ENCODE measurements at regions not wholly inside any gene's neighbourhood (a gene's known extent, or its start where the extent isn't known, plus 50 kb on each side); places are given as distances from the start of the nearest gene placed in this dataset.

GRCh38 chr2:120579916-120580685, 155.6 kb upstream of the GLI2 start:
- no peak overlapping the region for H3K4me2 ChIP-seq (ENCODE audit: insufficient read depth, low read length)
- POLR2A ChIA-PET, result interaction anchor here (0.6 to 0.8 kb wide), 2 partner anchors 22 to 98 kb away, joined by 3 to 4 read pairs; no protein-coding TSS in a partner anchor
- BruUV-seq (replicated peaks), result no TSS peak
- H3K27me3 ChIP-seq (ENCODE audit: control insufficient read depth in 2 of 2, insufficient read depth in 2 of 2, low read length in 2 of 2), result peaks cover 18 to 61% of the 10 kb centered on the region in 2 experiments
- H3K4me1 ChIP-seq (replicated peaks in 1 of 2; ENCODE audit: control insufficient read depth in 2 of 2, insufficient read depth in 2 of 2, low read length in 2 of 2), result peaks cover 0 to 6% of the 10 kb centered on the region in 2 experiments; a peak in 1 of 5 replicates
- DNase-seq (ENCODE audit: extremely low read depth in 1 of 4, low spot score in 3 of 4) (no peak), ATAC-seq (no peak), FAIRE-seq (no peak)
- intact Hi-C loops (cut with micrococcal nuclease), result no loop called here
- H3K9me1 ChIP-seq (ENCODE audit: control insufficient read depth, insufficient read depth, low read length), result no peaks in the 10 kb centered on the region
- H3K4me3 ChIP-seq, result no peak overlapping the region
- H2AFZ ChIP-seq (ENCODE audit: low read depth, low read length), result no peak overlapping the region
- H3K9ac ChIP-seq (ENCODE audit: insufficient read depth in 1 of 2, low read depth in 2 of 2, low read length in 2 of 2), result no peak overlapping the region
- CTCF ChIA-PET (ENCODE audit: low intra/inter-chr PET ratio), result no interaction called here
- 0 out of 2 replicates have a peak, but pooled peaks cover 8% of the 10 kb centered on the region for H4K20me1 ChIP-seq (replicated peaks; ENCODE audit: control insufficient read depth, insufficient read depth, low read length)
- in situ Hi-C loops (cut with MboI), result no loop called here
- WGBS (ENCODE audit: insufficient coverage, low coverage, missing lambda C conversion rate), result 0% methylated on average over 11 of the region's 11 CpGs
- no peaks in the 10 kb centered on the region for H3K79me2 ChIP-seq (ENCODE audit: control insufficient read depth, insufficient read depth, low read length)
- no peaks in the 10 kb centered on the region for H3K9me3 ChIP-seq (replicated peaks; ENCODE audit: control insufficient read depth, insufficient read depth, low read depth, low read length)
- no peak overlapping the region for H3K27ac ChIP-seq (ENCODE audit: extremely low read depth, low read depth, low read length)
- no peaks in the 10 kb centered on the region for H3K36me3 ChIP-seq (ENCODE audit: control insufficient read depth, insufficient read depth, low read length)
- no peak for TF ChIP-seq SMAD1 (IDR thresholded peaks at IDR 0.05; ENCODE audit: low read depth, low read length, partially characterized antibody)
- TF ChIP-seq POU5F1 (IDR thresholded peaks at IDR 0.05; ENCODE audit: borderline replicate concordance, low read depth, low read length, partially characterized antibody), result no peak
- no peak for TF ChIP-seq ZNF76 (CRISPR knock-in tag; IDR thresholded peaks at IDR 0.05; ENCODE audit: borderline replicate concordance)
- TF ChIP-seq ARNT (IDR thresholded peaks at IDR 0.05), result no peak
- TF ChIP-seq, protein P1, sequence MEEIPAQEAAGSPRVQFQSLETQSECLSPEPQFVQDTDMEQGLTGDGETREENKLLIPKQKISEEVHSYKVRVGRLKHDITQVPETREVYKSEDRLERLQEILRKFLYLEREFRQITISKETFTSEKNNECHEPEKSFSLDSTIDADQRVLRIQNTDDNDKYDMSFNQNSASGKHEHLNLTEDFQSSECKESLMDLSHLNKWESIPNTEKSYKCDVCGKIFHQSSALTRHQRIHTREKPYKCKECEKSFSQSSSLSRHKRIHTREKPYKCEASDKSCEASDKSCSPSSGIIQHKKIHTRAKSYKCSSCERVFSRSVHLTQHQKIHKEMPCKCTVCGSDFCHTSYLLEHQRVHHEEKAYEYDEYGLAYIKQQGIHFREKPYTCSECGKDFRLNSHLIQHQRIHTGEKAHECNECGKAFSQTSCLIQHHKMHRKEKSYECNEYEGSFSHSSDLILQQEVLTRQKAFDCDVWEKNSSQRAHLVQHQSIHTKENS (CRISPR knock-in tag; IDR thresholded peaks at IDR 0.05), result no peak
- no peak for TF ChIP-seq POLR2A (conservative IDR thresholded peaks at IDR 0.05)
- no peak for TF ChIP-seq ZBTB40 (IDR thresholded peaks at IDR 0.05)
- no peak for TF ChIP-seq ZBTB40 (CRISPR knock-in tag; IDR thresholded peaks at IDR 0.05)
- TF ChIP-seq ETV1 (tag; conservative IDR thresholded peaks at IDR 0.05; ENCODE audit: low read depth), result no peak
- TF ChIP-seq ZNF224 (CRISPR knock-in tag; IDR thresholded peaks at IDR 0.05), result no peak
- no peak for TF ChIP-seq CBFA2T2 (conservative IDR thresholded peaks at IDR 0.05)
- no peak for TF ChIP-seq BCOR (IDR thresholded peaks at IDR 0.05)
